Natural killer cell treated with Interleukin-12 subunit alpha and Interleukin-12 subunit beta and Interleukin-15 and Interleukin-18, amount 100 ng/mL, for 72 hours (primary cell): ENCODE measurements at regions not wholly inside any gene's neighbourhood (a gene's known extent, or its start where the extent isn't known, plus 50 kb on each side); places are given as distances from the start of the nearest gene placed in this dataset.
"Not testable (repeated sequence)": the region's sequence is repeated elsewhere in the genome, so short reads cannot be mapped to it uniquely, and the experiment has no call there.

ENCODE experiments used
- ATAC-seq, 2 donors: fragments of 150-1000 bp; cut with Tn5 transposase in 1 of 2; sonication (Bioruptor Pico), chemical (Tn5 transposase) in 1 of 2; 2 replicates each; pipeline ENCODE4 v1.10.0; 2021
- DNase-seq: peaks from one replicate; pipeline ENCODE4 v3.0.0; 2022; ENCODE audit warnings: low spot score
- H3K27ac Mint-ChIP-seq, 2 donors: 1 replicate in 1 of 2; 2 replicates in 1 of 2; pipeline ENCODE4 v1.8.0; 2022; ENCODE audit warnings: mixed read lengths in 2 of 2, mild to moderate bottlenecking in 1 of 2, moderate library complexity in 1 of 2
- H3K27me3 Mint-ChIP-seq, 2 donors: 1 replicate in 1 of 2; 2 replicates in 1 of 2; pipeline ENCODE4 v1.8.0; 2022; ENCODE audit warnings: mixed read lengths in 2 of 2
- H3K36me3 Mint-ChIP-seq: one replicate; pipeline ENCODE4 v1.8.0; 2022; ENCODE audit warnings: mixed read lengths
- H3K4me1 Mint-ChIP-seq, 2 donors: 1 replicate in 1 of 2; 2 replicates in 1 of 2; pipeline ENCODE4 v1.8.0; 2022; ENCODE audit warnings: low read depth in 2 of 2, mixed read lengths in 2 of 2, mild to moderate bottlenecking in 1 of 2
- H3K4me3 Mint-ChIP-seq: one replicate; pipeline ENCODE4 v1.8.0; 2022; ENCODE audit warnings: mixed read lengths
- H3K9me3 Mint-ChIP-seq: 2 replicates; pipeline ENCODE4 v1.8.0; 2022; ENCODE audit warnings: mixed read lengths

GRCh38 chr6:9085054-9085708 is 649.8 kb upstream of the SLC35B3 start:
- DNase-seq (no peak), ATAC-seq (no peak)
- no peaks in the 10 kb centered on the region for H3K4me1 Mint-ChIP-seq
- H3K27me3 Mint-ChIP-seq, result no peaks in the 10 kb centered on the region
- H3K9me3 Mint-ChIP-seq, result peaks cover 3% of the 10 kb centered on the region
- H3K27ac Mint-ChIP-seq, result no peak overlapping the region
- H3K4me3 Mint-ChIP-seq, result no peak overlapping the region
- H3K36me3 Mint-ChIP-seq, result no peaks in the 10 kb centered on the region

- DNase-seq (no peak), ATAC-seq (no peak)
- no peaks in the 10 kb centered on the region for H3K27me3 Mint-ChIP-seq
- H3K27ac Mint-ChIP-seq, result no peak overlapping the region
- H3K36me3 Mint-ChIP-seq, result no peaks in the 10 kb centered on the region
- H3K4me1 Mint-ChIP-seq, result no peaks in the 10 kb centered on the region
- no peak overlapping the region for H3K4me3 Mint-ChIP-seq
- peaks cover 9% of the 10 kb centered on the region for H3K9me3 Mint-ChIP-seq
Observed at GRCh38 chr6:9083108-9083507, 647.8 kb upstream of the SLC35B3 start.

- no peaks in the 10 kb centered on the region for H3K27me3 Mint-ChIP-seq
- no peaks in the 10 kb centered on the region for H3K4me1 Mint-ChIP-seq
- H3K9me3 Mint-ChIP-seq, result peaks cover 13% of the 10 kb centered on the region
- no peaks in the 10 kb centered on the region for H3K36me3 Mint-ChIP-seq
- H3K27ac Mint-ChIP-seq, result no peak overlapping the region
- no peak overlapping the region for H3K4me3 Mint-ChIP-seq
- ATAC-seq (no peak), DNase-seq (no peak)
Observed at GRCh38 chr6:9066726-9067125, 631.4 kb upstream of the SLC35B3 start.

GRCh38 chr6:9064156-9064555 is 628.8 kb upstream of the SLC35B3 start:
- H3K27ac Mint-ChIP-seq, result no peak overlapping the region
- DNase-seq (no peak), ATAC-seq (no peak)
- H3K36me3 Mint-ChIP-seq, result no peaks in the 10 kb centered on the region
- H3K9me3 Mint-ChIP-seq, result peaks cover 5% of the 10 kb centered on the region
- H3K4me1 Mint-ChIP-seq, result no peaks in the 10 kb centered on the region
- no peaks in the 10 kb centered on the region for H3K27me3 Mint-ChIP-seq
- H3K4me3 Mint-ChIP-seq, result no peak overlapping the region

GRCh38 chr6:9062596-9062995 is 627.3 kb upstream of the SLC35B3 start:
- Mint-ChIP-seq H3K36me3 (no peaks in the 10 kb centered on the region), H3K27ac (no peak overlapping the region), H3K4me3 (no peak overlapping the region), H3K27me3 (no peaks in the 10 kb centered on the region), H3K4me1 (no peaks in the 10 kb centered on the region), H3K9me3 (peaks cover 5% of the 10 kb centered on the region)
- DNase-seq (no peak), ATAC-seq (no peak)

- Mint-ChIP-seq H3K27ac (no peak overlapping the region), H3K27me3 (no peaks in the 10 kb centered on the region), H3K4me3 (no peak overlapping the region), H3K36me3 (no peaks in the 10 kb centered on the region), H3K9me3 (peaks cover 4% of the 10 kb centered on the region), H3K4me1 (no peaks in the 10 kb centered on the region)
- ATAC-seq (no peak), DNase-seq (no peak)
Observed at GRCh38 chr6:9057937-9058336, 622.6 kb upstream of the SLC35B3 start.

- ATAC-seq (no peak), DNase-seq (no peak)
- Mint-ChIP-seq H3K36me3 (no peaks in the 10 kb centered on the region), H3K27me3 (no peaks in the 10 kb centered on the region), H3K4me3 (no peak overlapping the region), H3K9me3 (peaks cover 4% of the 10 kb centered on the region), H3K4me1 (no peaks in the 10 kb centered on the region), H3K27ac (no peak overlapping the region)
Observed at GRCh38 chr6:9056556-9056955, 621.2 kb upstream of the SLC35B3 start.

- Mint-ChIP-seq H3K27me3 (no peaks in the 10 kb centered on the region), H3K9me3 (peaks cover 7% of the 10 kb centered on the region), H3K4me1 (no peaks in the 10 kb centered on the region), H3K36me3 (peaks cover 12% of the 10 kb centered on the region), H3K4me3 (no peak overlapping the region), H3K27ac (no peak overlapping the region)
- DNase-seq (no peak), ATAC-seq (no peak)
Observed at GRCh38 chr6:9044426-9044825, 609.1 kb upstream of the SLC35B3 start.

GRCh38 chr6:9040718-9041117 is 605.4 kb upstream of the SLC35B3 start:
- Mint-ChIP-seq H3K36me3 (peaks cover 12% of the 10 kb centered on the region), H3K4me3 (no peak overlapping the region), H3K9me3 (peaks cover 11% of the 10 kb centered on the region), H3K4me1 (no peaks in the 10 kb centered on the region), H3K27ac (no peak overlapping the region), H3K27me3 (no peaks in the 10 kb centered on the region)
- ATAC-seq, result no peak
- DNase-seq, result no peak

- no peak overlapping the region for H3K27ac Mint-ChIP-seq
- peaks cover 12% of the 10 kb centered on the region for H3K36me3 Mint-ChIP-seq
- ATAC-seq, result no peak
- H3K4me1 Mint-ChIP-seq, result no peaks in the 10 kb centered on the region
- H3K4me3 Mint-ChIP-seq, result no peak overlapping the region
- DNase-seq, result no peak
- H3K27me3 Mint-ChIP-seq, result no peaks in the 10 kb centered on the region
- peaks cover 11% of the 10 kb centered on the region for H3K9me3 Mint-ChIP-seq
Observed at GRCh38 chr6:9039258-9039657, 603.9 kb upstream of the SLC35B3 start.

- Mint-ChIP-seq H3K27me3 (peaks cover 0 to 5% of the 10 kb centered on the region in 2 donors), H3K9me3 (peaks cover 19% of the 10 kb centered on the region), H3K4me3 (no peak overlapping the region), H3K27ac (no peak overlapping the region), H3K4me1 (peaks cover 0 to 3% of the 10 kb centered on the region in 2 donors), H3K36me3 (no peaks in the 10 kb centered on the region)
- no peak for ATAC-seq
- DNase-seq, result no peak
Observed at GRCh38 chr6:9028086-9028485, 592.7 kb upstream of the SLC35B3 start.

GRCh38 chr6:9025796-9026394 is 590.5 kb upstream of the SLC35B3 start:
- Mint-ChIP-seq H3K4me3 (no peak overlapping the region), H3K27me3 (peaks cover 0 to 5% of the 10 kb centered on the region in 2 donors), H3K36me3 (no peaks in the 10 kb centered on the region), H3K9me3 (peaks cover 19% of the 10 kb centered on the region), H3K27ac (no peak overlapping the region), H3K4me1 (peaks cover 0 to 3% of the 10 kb centered on the region in 2 donors)
- no peak for ATAC-seq
- DNase-seq, result no peak

GRCh38 chr6:9025228-9025627 is 589.9 kb upstream of the SLC35B3 start:
- H3K27ac Mint-ChIP-seq, result no peak overlapping the region
- H3K4me1 Mint-ChIP-seq, result peaks cover 0 to 3% of the 10 kb centered on the region in 2 donors
- H3K9me3 Mint-ChIP-seq, result peaks cover 19% of the 10 kb centered on the region
- DNase-seq (no peak), ATAC-seq (no peak)
- peak overlapping the region; percentile 18 for H3K4me3 Mint-ChIP-seq
- H3K36me3 Mint-ChIP-seq, result no peaks in the 10 kb centered on the region
- peaks cover 0 to 5% of the 10 kb centered on the region in 2 donors for H3K27me3 Mint-ChIP-seq

GRCh38 chr6:9024246-9024645 is 588.9 kb upstream of the SLC35B3 start:
- H3K4me1 Mint-ChIP-seq, DNase-seq, H3K27ac Mint-ChIP-seq, H3K4me3 Mint-ChIP-seq, H3K27me3 Mint-ChIP-seq, ATAC-seq, H3K36me3 Mint-ChIP-seq: not testable (repeated sequence)
- peaks cover 12% of the 10 kb centered on the region for H3K9me3 Mint-ChIP-seq

- Mint-ChIP-seq H3K4me1 (peaks cover 0 to under 1% of the 10 kb centered on the region in 2 donors), H3K4me3 (no peak overlapping the region), H3K36me3 (no peaks in the 10 kb centered on the region), H3K27ac (no peak overlapping the region), H3K9me3 (peaks cover 3% of the 10 kb centered on the region), H3K27me3 (no peaks in the 10 kb centered on the region)
- DNase-seq (no peak), ATAC-seq (no peak)
Observed at GRCh38 chr6:9020001-9020400, 584.7 kb upstream of the SLC35B3 start.
